ENCODE measurements at regions not wholly inside any gene's neighbourhood (a gene's known extent, or its start where the extent isn't known, plus 50 kb on each side); places are given as distances from the start of the nearest gene placed in this dataset.

- no peak overlapping the region for H3K27ac Mint-ChIP-seq
- no peaks in the 10 kb centered on the region for H3K36me3 Mint-ChIP-seq
- DNase-seq (no peak), ATAC-seq (no peak)
- Histone ChIP-seq H3K4me3 (ENCODE audit: low read length) (no peak overlapping the region), H3K27me3 (ENCODE audit: control insufficient read depth, insufficient read depth, low read length) (no peaks in the 10 kb centered on the region), H3K36me3 (ENCODE audit: control insufficient read depth, insufficient read depth, low read length) (no peaks in the 10 kb centered on the region), H3K9me3 (ENCODE audit: control insufficient read depth, insufficient read depth, low read length) (no peaks in the 10 kb centered on the region), H3K4me1 (ENCODE audit: control insufficient read depth, insufficient read depth, low read length) (no peaks in the 10 kb centered on the region), H3K27ac (ENCODE audit: low read length) (no peak overlapping the region)
- WGBS (ENCODE audit: insufficient coverage): 44% methylated on average over 2 of the region's 4 CpGs
- H3K4me1 Mint-ChIP-seq: peaks cover 0 to 5% of the 10 kb centered on the region in 2 donors
- TF ChIP-seq CTCF (IDR thresholded peaks at IDR 0.05): no peak
- no peaks in the 10 kb centered on the region for H3K27me3 Mint-ChIP-seq (ENCODE audit: low read depth in 2 of 2)
- intact Hi-C loops (cut with micrococcal nuclease): no loop called here
- H3K9me3 Mint-ChIP-seq: peaks cover 0 to 3% of the 10 kb centered on the region in 2 donors
- no peak overlapping the region for H3K4me3 Mint-ChIP-seq
These were observed 1481.3 kb downstream of the GATA3 start for GRCh38 chr10:9535744-9536143.

- no peak overlapping the region for H3K4me3 ChIP-seq (ENCODE audit: low read length)
- no CpG with 5 or more reads among the region's 2 CpGs for WGBS (ENCODE audit: insufficient coverage)
- DNase-seq: no peak
- H3K4me1 ChIP-seq (ENCODE audit: control insufficient read depth, insufficient read depth, low read length): no peaks in the 10 kb centered on the region
- Mint-ChIP-seq H3K36me3 (no peaks in the 10 kb centered on the region), H3K27me3 (ENCODE audit: low read depth in 2 of 2) (no peaks in the 10 kb centered on the region), H3K4me1 (no peaks in the 10 kb centered on the region), H3K9me3 (peaks cover 2% of the 10 kb centered on the region in 2 donors), H3K27ac (no peak overlapping the region), H3K4me3 (no peak overlapping the region)
- H3K27ac ChIP-seq (ENCODE audit: low read length): no peak overlapping the region
- H3K36me3 ChIP-seq (ENCODE audit: control insufficient read depth, insufficient read depth, low read length): no peaks in the 10 kb centered on the region
- TF ChIP-seq CTCF (IDR thresholded peaks at IDR 0.05): no peak
- intact Hi-C loops (cut with micrococcal nuclease): no loop called here
- no peak for ATAC-seq
- H3K27me3 ChIP-seq (ENCODE audit: control insufficient read depth, insufficient read depth, low read length): no peaks in the 10 kb centered on the region
- H3K9me3 ChIP-seq (ENCODE audit: control insufficient read depth, insufficient read depth, low read length): no peaks in the 10 kb centered on the region
These were observed 1472.6 kb upstream of the CELF2 start for GRCh38 chr10:9545073-9545472.

- WGBS (ENCODE audit: insufficient coverage): 100% methylated on average over 1 of the region's 3 CpGs
- no peak for TF ChIP-seq CTCF (IDR thresholded peaks at IDR 0.05)
These were observed 1469.5 kb upstream of the CELF2 start for GRCh38 chr10:9547936-9548904.

More at GRCh38 chr10:9547936-9548904, 1469.5 kb upstream of the CELF2 start:
- ATAC-seq (no peak), DNase-seq (no peak)
- Mint-ChIP-seq H3K36me3 (no peaks in the 10 kb centered on the region), H3K4me1 (no peaks in the 10 kb centered on the region), H3K9me3 (peaks cover 7% of the 10 kb centered on the region in 2 donors), H3K4me3 (no peak overlapping the region), H3K27me3 (ENCODE audit: low read depth in 2 of 2) (no peaks in the 10 kb centered on the region), H3K27ac (no peak overlapping the region)
- Histone ChIP-seq H3K4me3 (ENCODE audit: low read length) (no peak overlapping the region), H3K27ac (ENCODE audit: low read length) (no peak overlapping the region), H3K27me3 (ENCODE audit: control insufficient read depth, insufficient read depth, low read length) (no peaks in the 10 kb centered on the region), H3K36me3 (ENCODE audit: control insufficient read depth, insufficient read depth, low read length) (no peaks in the 10 kb centered on the region), H3K9me3 (ENCODE audit: control insufficient read depth, insufficient read depth, low read length) (no peaks in the 10 kb centered on the region), H3K4me1 (ENCODE audit: control insufficient read depth, insufficient read depth, low read length) (no peaks in the 10 kb centered on the region)
- intact Hi-C loops (cut with micrococcal nuclease): no loop called here
